GM19099 (cell line): ENCODE measurements at regions not wholly inside any gene's neighbourhood (a gene's known extent, or its start where the extent isn't known, plus 50 kb on each side); places are given as distances from the start of the nearest gene placed in this dataset.

Source experiments
- POLR2A ChIP-seq: IDR thresholded peaks from 3 replicates; pipeline ENCODE4 v1.6.1; 2011; ENCODE audit warnings: low read depth; ENCODE audit not compliant: insufficient read length; ENCODE audit errors: extremely low read depth

DNA sequence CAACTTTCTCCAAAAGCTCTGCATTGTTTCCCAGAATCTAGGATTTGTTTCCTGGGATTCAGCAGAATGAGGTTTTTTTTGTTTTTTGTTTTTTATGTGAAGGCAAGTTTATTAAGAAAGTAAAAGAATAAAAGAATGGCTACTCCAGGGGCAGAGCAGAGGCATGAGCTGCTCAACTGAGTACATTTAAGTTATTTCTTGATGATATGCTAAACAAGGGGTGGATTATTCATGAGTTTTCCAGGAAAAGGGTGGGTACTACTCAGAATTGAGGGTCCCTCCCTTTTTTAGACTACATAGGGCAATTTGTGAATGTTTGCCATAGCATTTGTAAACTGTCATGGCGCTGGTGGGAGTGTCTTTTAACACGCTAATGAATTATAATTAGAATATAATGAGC lies 292.5 kb upstream of the SGK1 start:
- no peak for TF ChIP-seq POLR2A

DNA sequence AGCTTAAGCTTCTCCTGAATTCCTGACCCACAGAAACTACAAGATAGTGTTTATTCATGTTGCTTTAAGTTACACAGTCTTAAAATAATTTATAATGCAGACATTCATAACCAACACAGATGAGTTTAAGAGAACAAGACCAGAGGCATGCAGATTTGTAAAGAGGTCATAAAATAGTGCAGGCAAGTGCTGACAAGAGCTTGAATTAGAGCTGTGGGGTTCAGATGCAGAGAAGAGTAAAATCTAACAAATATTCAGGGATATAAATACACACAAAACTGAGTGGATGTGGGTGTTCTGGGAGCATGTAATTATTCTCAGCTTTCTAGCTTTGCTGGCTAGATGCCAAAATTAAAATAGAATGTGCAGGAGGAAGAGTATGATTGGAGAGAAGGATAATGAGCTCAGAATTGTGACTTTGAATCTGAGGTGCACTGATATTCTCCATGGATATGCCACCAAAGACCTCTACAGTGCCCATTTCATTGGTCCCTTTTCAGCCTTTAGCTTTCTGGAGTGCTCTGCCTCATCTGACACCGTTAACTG lies 291.9 kb upstream of the SGK1 start:
- no peak for TF ChIP-seq POLR2A

DNA sequence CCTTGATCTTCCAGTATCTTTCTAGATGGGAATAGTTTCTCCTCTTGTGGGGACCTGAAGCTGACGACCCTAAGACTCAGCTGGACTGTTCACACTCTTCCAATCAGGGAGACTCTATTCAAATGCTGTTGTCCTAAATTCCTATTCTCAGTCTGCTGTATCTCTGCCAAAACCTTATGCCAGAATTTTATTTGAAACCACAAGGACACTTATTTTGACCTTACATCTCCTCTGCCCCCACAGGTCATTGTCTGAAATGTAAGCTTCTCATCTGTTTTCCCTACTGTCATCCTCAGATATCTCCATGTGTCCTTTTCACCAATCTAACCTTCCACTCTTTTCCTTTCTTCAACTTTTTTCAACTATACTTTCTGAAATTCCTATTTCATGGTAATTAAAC lies 289.5 kb upstream of the SGK1 start:
- no peak for TF ChIP-seq POLR2A

- TF ChIP-seq POLR2A, result no peak
Measured at GRCh38 chr6:134605034-134605433, 287.1 kb upstream of the SGK1 start.

GRCh38 chr6:134604014-134604676 lies 286.2 kb upstream of the SGK1 start:
- no peak for TF ChIP-seq POLR2A

GRCh38 chr6:134603561-134603960 lies 285.6 kb upstream of the SGK1 start:
- no peak for TF ChIP-seq POLR2A

GRCh38 chr6:134602123-134602522 lies 284.2 kb upstream of the SGK1 start:
- no peak for TF ChIP-seq POLR2A

DNA sequence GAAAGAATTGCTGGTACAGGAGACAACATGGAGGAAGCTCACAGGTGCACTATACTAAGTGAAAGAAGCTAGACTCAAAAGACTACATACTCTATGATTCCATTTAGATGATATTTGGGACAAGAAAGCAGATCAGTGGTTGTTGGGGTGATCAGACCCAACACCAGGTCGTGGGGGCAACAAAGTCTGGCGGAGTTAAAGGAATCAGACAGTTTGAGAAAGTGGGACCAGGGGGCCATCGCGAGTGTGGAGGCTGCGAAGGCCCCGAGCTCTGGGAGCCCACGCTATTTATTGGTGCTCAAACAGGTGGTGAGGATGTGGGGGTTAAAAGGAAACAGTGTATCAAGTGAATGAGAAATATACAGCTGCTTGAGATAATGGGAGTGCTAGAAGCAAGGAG lies 282.8 kb upstream of the SGK1 start:
- TF ChIP-seq POLR2A, result no peak

- TF ChIP-seq POLR2A, result no peak
Measured at GRCh38 chr6:134599079-134599478, 281.2 kb upstream of the SGK1 start.

DNA sequence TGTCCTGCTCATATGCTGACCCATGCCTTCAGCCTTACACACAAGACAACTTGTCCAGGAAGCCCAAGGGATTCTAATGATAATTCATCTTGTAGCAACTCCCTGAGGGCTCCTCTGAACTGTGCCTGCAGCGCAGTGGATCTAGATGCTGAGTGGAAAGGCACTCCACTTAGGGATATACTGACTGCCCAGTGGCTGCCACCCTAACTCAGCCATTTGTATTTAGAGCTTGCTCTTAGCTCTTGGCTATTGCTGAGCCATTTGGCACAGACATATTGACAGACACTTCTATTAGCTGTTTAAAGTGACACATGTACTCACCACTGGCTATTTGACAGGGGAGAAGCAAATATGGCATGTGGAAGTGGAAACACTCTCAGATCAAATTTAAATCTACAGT lies 278.3 kb upstream of the SGK1 start:
- TF ChIP-seq POLR2A, result no peak

- TF ChIP-seq POLR2A, result no peak
Measured at GRCh38 chr6:134594881-134595280, 277.0 kb upstream of the SGK1 start.

- no peak for TF ChIP-seq POLR2A
Measured at GRCh38 chr6:134593887-134594286, 276.0 kb upstream of the SGK1 start.

DNA sequence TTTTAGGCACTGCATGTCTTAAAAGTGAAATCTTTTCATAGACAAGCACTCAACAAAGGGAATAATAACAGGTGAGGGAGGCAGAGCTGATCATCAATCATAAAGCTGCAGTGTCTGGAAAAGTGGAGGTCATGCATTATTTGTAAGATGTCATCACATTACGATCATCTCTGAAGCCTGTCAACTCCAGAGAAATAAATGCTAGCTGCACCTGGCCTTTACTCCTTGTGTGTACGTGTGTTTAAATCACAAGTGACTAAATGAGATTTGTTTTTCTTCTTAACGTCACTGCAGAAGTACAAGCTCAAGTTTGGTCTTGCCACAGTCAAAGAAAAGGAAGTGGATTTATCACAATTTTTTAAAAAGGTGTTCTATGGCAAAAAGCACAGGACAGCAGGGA lies 275.5 kb upstream of the SGK1 start:
- no peak for TF ChIP-seq POLR2A

- no peak for TF ChIP-seq POLR2A
Measured at GRCh38 chr6:134593024-134593423, 275.1 kb upstream of the SGK1 start.

DNA sequence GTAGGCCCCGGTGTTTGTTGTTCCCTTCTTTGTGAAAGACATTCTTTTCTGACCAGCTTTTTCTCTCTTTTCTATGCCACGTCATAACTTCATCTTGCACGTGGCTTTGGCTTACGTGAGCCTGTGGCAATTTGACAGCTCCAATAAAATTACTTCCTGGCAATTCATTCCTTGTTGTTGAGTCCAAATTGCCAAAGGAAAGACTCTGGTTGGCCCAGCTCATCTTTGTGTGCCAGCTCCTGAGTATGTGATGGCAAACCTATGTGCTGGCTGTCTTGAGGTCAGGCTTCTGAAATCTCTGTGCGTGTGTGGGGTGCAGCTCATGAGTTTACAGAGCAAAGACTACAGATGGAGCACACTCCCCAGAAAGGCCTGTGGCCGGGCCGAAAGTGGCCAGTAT lies 272.5 kb upstream of the SGK1 start:
- TF ChIP-seq POLR2A, result no peak

GRCh38 chr6:134590004-134590403 lies 272.1 kb upstream of the SGK1 start:
- no peak for TF ChIP-seq POLR2A

DNA sequence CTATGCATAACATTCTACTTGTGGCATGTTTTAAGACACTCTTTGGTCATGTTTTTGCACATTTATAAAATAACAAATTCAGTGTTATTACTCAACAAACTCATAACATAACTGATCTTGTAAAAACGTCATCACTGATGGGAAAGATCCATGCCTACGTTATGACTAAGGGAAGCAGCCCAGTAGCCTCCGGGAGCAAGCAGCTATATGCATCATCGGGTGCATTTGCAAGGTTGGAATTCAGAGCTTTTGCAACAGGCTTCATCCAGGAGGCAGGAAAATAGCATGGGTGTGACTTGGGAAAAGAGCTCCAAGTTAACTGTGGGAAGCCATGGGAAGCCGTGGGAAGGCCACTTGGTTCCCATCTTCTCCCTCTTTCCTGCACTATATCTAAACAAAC lies 271.6 kb upstream of the SGK1 start:
- TF ChIP-seq POLR2A, result no peak
